HG03575 (cell line): ENCODE measurements at regions not wholly inside any gene's neighbourhood (a gene's known extent, or its start where the extent isn't known, plus 50 kb on each side); places are given as distances from the start of the nearest gene placed in this dataset.
"Not testable (repeated sequence)": the region's sequence is repeated elsewhere in the genome, so short reads cannot be mapped to it uniquely, and the experiment has no call there.

Source experiments
- ATAC-seq: cut with Tn5 transposase; IDR thresholded peaks from one replicate; pipeline ENCODE4 v1.9.1; 2021; ENCODE audit not compliant: unreplicated experiment, insufficient number of reproducible peaks, low FRiP score; ENCODE audit errors: extremely low read depth

- no peak for ATAC-seq
These were observed 50.7 kb upstream of the VPREB1 start for GRCh38 chr22:22193923-22194322.

GRCh38 chr22:22193462-22193861 is 51.1 kb upstream of the VPREB1 start:
- not testable (repeated sequence) for ATAC-seq

- ATAC-seq: not testable (repeated sequence)
These were observed 51.6 kb upstream of the VPREB1 start for GRCh38 chr22:22193006-22193405.

GRCh38 chr22:22189796-22190195 is 54.8 kb upstream of the VPREB1 start:
- not testable (repeated sequence) for ATAC-seq

- ATAC-seq: not testable (repeated sequence)
These were observed 56.7 kb upstream of the VPREB1 start for GRCh38 chr22:22187863-22188262.

- ATAC-seq: no peak
These were observed 57.3 kb upstream of the VPREB1 start for GRCh38 chr22:22187299-22187698.

- no peak for ATAC-seq
These were observed 58.6 kb upstream of the VPREB1 start for GRCh38 chr22:22185844-22186499.

GRCh38 chr22:22185217-22185616 is 59.4 kb upstream of the VPREB1 start:
- no peak for ATAC-seq

GRCh38 chr22:22184277-22184807 is 60.2 kb upstream of the VPREB1 start:
- ATAC-seq: no peak

- ATAC-seq: no peak
These were observed 61.7 kb upstream of the VPREB1 start for GRCh38 chr22:22182990-22183264.

GRCh38 chr22:22182218-22182989 is 62.2 kb upstream of the VPREB1 start:
- ATAC-seq: no peak

GRCh38 chr22:22181341-22181850 is 63.2 kb upstream of the VPREB1 start:
- no peak for ATAC-seq

- ATAC-seq: no peak
These were observed 63.8 kb upstream of the VPREB1 start for GRCh38 chr22:22180738-22181285.

GRCh38 chr22:22179858-22180257 is 64.7 kb upstream of the VPREB1 start:
- no peak for ATAC-seq

GRCh38 chr22:22178992-22179391 is 65.6 kb upstream of the VPREB1 start:
- no peak for ATAC-seq

GRCh38 chr22:22178355-22178965 is 66.1 kb upstream of the VPREB1 start:
- ATAC-seq: no peak

GRCh38 chr22:22176929-22177616 is 67.5 kb upstream of the VPREB1 start:
- ATAC-seq: no peak

- not testable (repeated sequence) for ATAC-seq
These were observed 71.5 kb upstream of the VPREB1 start for GRCh38 chr22:22172896-22173628.
